Mammary epithelial cell (primary cell): ENCODE measurements at regions not wholly inside any gene's neighbourhood (a gene's known extent, or its start where the extent isn't known, plus 50 kb on each side); places are given as distances from the start of the nearest gene placed in this dataset.

Source experiments
- CTCF ChIP-seq, 2 donors: IDR thresholded peaks in 1 of 2; conservative IDR thresholded peaks in 1 of 2; 2 replicates each; pipeline ENCODE4 v1.5.1; 2011 to 2012; ENCODE audit warnings: inconsistent platforms in 2 of 2, low read length in 2 of 2, mild to moderate bottlenecking in 2 of 2, control low read depth in 1 of 2, low read depth in 1 of 2; ENCODE audit not compliant: insufficient read depth in 1 of 2; ENCODE audit errors: extremely low read depth in 1 of 2
- EZH2 ChIP-seq: IDR thresholded peaks from 2 replicates; pipeline ENCODE4 v1.6.1; 2012; ENCODE audit warnings: low read length, inconsistent platforms, borderline replicate concordance

- no peak for TF ChIP-seq EZH2
- no peak for TF ChIP-seq CTCF (conservative IDR thresholded peaks at IDR 0.05 in 1 of 2, IDR thresholded peaks at IDR 0.05 in 1 of 2; ENCODE audit: extremely low read depth in 1 of 2, insufficient read depth in 1 of 2, low read depth in 1 of 2, low read length in 2 of 2)
Measured at GRCh38 chr18:10247742-10248082, 206.7 kb upstream of the APCDD1 start.
